ENCODE measurements at regions not wholly inside any gene's neighbourhood (a gene's known extent, or its start where the extent isn't known, plus 50 kb on each side); places are given as distances from the start of the nearest gene placed in this dataset.
"Not testable (repeated sequence)": the region's sequence is repeated elsewhere in the genome, so short reads cannot be mapped to it uniquely, and the experiment has no call there.

DNA sequence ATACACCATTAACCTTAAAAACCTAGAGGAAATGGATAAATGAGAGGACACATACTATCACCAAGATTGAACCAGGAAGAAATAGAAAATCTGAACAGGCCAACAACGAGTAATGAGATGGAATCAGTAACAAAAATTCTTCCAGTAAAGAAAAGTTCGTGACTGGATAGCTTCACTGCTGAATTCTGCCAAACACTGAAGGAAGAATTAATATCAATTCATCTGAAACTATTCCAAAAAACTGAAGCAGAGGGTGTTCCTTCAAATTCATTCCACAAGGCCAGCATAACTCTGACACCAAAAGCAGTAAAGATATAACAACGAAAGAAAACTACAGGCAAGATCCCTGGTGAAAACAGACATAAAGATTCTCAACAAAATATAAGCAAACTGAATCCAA, 195.8 kb upstream of the GPR149 start:
- Mint-ChIP-seq H3K9me3 (ENCODE audit: unreplicated experiment) (peaks cover 9% of the 10 kb centered on the region), H3K4me1 (ENCODE audit: low read depth, unreplicated experiment) (no peaks in the 10 kb centered on the region), H3K36me3 (ENCODE audit: insufficient read depth, unreplicated experiment) (no peaks in the 10 kb centered on the region), H3K27ac (ENCODE audit: unreplicated experiment) (no peak overlapping the region), H3K4me3 (ENCODE audit: unreplicated experiment) (no peak overlapping the region), H3K27me3 (ENCODE audit: insufficient read depth, unreplicated experiment) (peaks cover 14% of the 10 kb centered on the region)
- Histone ChIP-seq H3K27me3 (replicated peaks; ENCODE audit: control insufficient read depth, insufficient read depth, low read length) (no peaks in the 10 kb centered on the region), H3K9me3 (no peaks in the 10 kb centered on the region), H3K4me1 (no peaks in the 10 kb centered on the region), H3K36me3 (ENCODE audit: control insufficient read depth, insufficient read depth, low read length) (no peaks in the 10 kb centered on the region), H3K4me3 (ENCODE audit: low read depth, low read length) (no peak overlapping the region)
- DNase-seq, result no peak
- BruUV-seq (replicated peaks), result no TSS peak
- ChIA-PET POLR2A (no interaction called here), CTCF (no interaction called here)
- intact Hi-C loops (cut with micrococcal nuclease; ENCODE audit: unreplicated experiment), result no loop called here
- TF ChIP-seq, protein P1, sequence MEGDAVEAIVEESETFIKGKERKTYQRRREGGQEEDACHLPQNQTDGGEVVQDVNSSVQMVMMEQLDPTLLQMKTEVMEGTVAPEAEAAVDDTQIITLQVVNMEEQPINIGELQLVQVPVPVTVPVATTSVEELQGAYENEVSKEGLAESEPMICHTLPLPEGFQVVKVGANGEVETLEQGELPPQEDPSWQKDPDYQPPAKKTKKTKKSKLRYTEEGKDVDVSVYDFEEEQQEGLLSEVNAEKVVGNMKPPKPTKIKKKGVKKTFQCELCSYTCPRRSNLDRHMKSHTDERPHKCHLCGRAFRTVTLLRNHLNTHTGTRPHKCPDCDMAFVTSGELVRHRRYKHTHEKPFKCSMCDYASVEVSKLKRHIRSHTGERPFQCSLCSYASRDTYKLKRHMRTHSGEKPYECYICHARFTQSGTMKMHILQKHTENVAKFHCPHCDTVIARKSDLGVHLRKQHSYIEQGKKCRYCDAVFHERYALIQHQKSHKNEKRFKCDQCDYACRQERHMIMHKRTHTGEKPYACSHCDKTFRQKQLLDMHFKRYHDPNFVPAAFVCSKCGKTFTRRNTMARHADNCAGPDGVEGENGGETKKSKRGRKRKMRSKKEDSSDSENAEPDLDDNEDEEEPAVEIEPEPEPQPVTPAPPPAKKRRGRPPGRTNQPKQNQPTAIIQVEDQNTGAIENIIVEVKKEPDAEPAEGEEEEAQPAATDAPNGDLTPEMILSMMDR (IDR thresholded peaks at IDR 0.05; ENCODE audit: insufficient read depth in 1 of 2, low read depth in 1 of 2, low read length in 1 of 2, severe bottlenecking in 1 of 2, unreplicated experiment in 1 of 2), result no peak

DNA sequence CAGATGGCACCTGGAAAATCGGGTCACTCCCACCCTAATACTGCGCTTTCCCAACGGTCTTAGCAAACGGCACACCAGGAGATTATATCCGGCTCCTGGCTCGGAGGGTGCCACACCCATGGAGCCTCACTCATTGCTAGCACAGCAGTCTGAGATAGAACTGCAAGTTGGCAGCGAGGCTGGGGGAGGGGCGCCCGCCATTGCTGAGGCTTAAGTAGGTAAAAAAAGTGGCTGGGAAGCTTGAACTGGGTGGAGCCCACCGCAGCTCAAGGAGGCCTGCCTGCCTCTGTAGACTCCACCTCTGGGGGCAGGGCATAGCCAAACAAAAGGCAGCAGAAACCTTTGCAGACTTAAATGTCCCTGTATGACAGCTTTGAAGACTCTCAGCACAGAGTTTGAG, 189.6 kb upstream of the GPR149 start:
- POLR2A ChIA-PET; H3K4me1 Mint-ChIP-seq (ENCODE audit: low read depth, unreplicated experiment); H3K4me3 ChIP-seq (ENCODE audit: low read depth, low read length); intact Hi-C loops (cut with micrococcal nuclease; ENCODE audit: unreplicated experiment); DNase-seq; H3K4me1 ChIP-seq; CTCF ChIA-PET; H3K4me3 Mint-ChIP-seq (ENCODE audit: unreplicated experiment); H3K9me3 ChIP-seq; BruUV-seq (replicated peaks); H3K27ac Mint-ChIP-seq (ENCODE audit: unreplicated experiment); H3K36me3 ChIP-seq (ENCODE audit: control insufficient read depth, insufficient read depth, low read length); H3K36me3 Mint-ChIP-seq (ENCODE audit: insufficient read depth, unreplicated experiment); H3K27me3 ChIP-seq (replicated peaks; ENCODE audit: control insufficient read depth, insufficient read depth, low read length): not testable (repeated sequence)
- peaks cover 29% of the 10 kb centered on the region for H3K9me3 Mint-ChIP-seq (ENCODE audit: unreplicated experiment)
- peaks cover 14% of the 10 kb centered on the region for H3K27me3 Mint-ChIP-seq (ENCODE audit: insufficient read depth, unreplicated experiment)

- H3K36me3 Mint-ChIP-seq (ENCODE audit: insufficient read depth, unreplicated experiment), result no peaks in the 10 kb centered on the region
- intact Hi-C loops (cut with micrococcal nuclease; ENCODE audit: unreplicated experiment), result no loop called here
- ChIA-PET CTCF (no interaction called here), POLR2A (no interaction called here)
- no peaks in the 10 kb centered on the region for H3K9me3 ChIP-seq
- no peak overlapping the region for H3K4me3 ChIP-seq (ENCODE audit: low read depth, low read length)
- no peak overlapping the region for H3K27ac Mint-ChIP-seq (ENCODE audit: unreplicated experiment)
- H3K4me3 Mint-ChIP-seq (ENCODE audit: unreplicated experiment), result no peak overlapping the region
- H3K4me1 ChIP-seq, result no peaks in the 10 kb centered on the region; the same call in 1 of the 2 replicates
- no peaks in the 10 kb centered on the region for H3K36me3 ChIP-seq (ENCODE audit: control insufficient read depth, insufficient read depth, low read length)
- no TSS peak for BruUV-seq (replicated peaks)
- H3K9me3 Mint-ChIP-seq (ENCODE audit: unreplicated experiment), result peaks cover 23% of the 10 kb centered on the region
- TF ChIP-seq, protein P1 (IDR thresholded peaks at IDR 0.05; ENCODE audit: insufficient read depth in 1 of 2, low read depth in 1 of 2, low read length in 1 of 2, severe bottlenecking in 1 of 2, unreplicated experiment in 1 of 2), result no peak
- DNase-seq, result no peak
- peaks cover 10% of the 10 kb centered on the region for H3K27me3 Mint-ChIP-seq (ENCODE audit: insufficient read depth, unreplicated experiment)
- no peaks in the 10 kb centered on the region for H3K27me3 ChIP-seq (replicated peaks; ENCODE audit: control insufficient read depth, insufficient read depth, low read length)
- H3K4me1 Mint-ChIP-seq (ENCODE audit: low read depth, unreplicated experiment), result no peaks in the 10 kb centered on the region
Observed at GRCh38 chr3:154616298-154616697, 186.3 kb upstream of the GPR149 start.

DNA sequence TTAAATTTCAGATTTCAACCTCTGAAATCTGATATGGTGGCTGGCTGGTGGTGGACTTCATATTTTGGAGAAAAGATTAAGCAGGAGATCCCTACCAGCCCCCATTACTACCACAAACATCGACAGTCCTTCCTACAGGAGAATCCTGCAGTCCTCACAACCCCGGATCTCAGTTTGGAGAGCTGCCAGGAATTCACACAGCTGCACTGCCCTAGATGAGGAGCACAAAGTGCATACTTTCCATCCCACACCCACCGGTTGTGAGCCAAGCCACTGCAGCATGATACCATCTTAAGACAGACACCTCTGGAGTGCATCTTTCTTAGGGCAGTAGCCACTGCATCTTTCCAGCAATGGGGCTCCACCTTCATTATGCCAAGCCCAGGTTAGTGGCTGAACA, 185.5 kb upstream of the GPR149 start:
- Histone ChIP-seq H3K4me1 (no peaks in the 10 kb centered on the region; the same call in 1 of the 2 replicates), H3K36me3 (ENCODE audit: control insufficient read depth, insufficient read depth, low read length) (no peaks in the 10 kb centered on the region), H3K9me3 (no peaks in the 10 kb centered on the region), H3K27me3 (replicated peaks; ENCODE audit: control insufficient read depth, insufficient read depth, low read length) (no peaks in the 10 kb centered on the region), H3K4me3 (ENCODE audit: low read depth, low read length) (no peak overlapping the region)
- intact Hi-C loops (cut with micrococcal nuclease; ENCODE audit: unreplicated experiment), result no loop called here
- peaks cover 6% of the 10 kb centered on the region for H3K27me3 Mint-ChIP-seq (ENCODE audit: insufficient read depth, unreplicated experiment)
- POLR2A ChIA-PET, result no interaction called here
- BruUV-seq (replicated peaks), result no TSS peak
- no peaks in the 10 kb centered on the region for H3K4me1 Mint-ChIP-seq (ENCODE audit: low read depth, unreplicated experiment)
- no peak overlapping the region for H3K27ac Mint-ChIP-seq (ENCODE audit: unreplicated experiment)
- H3K36me3 Mint-ChIP-seq (ENCODE audit: insufficient read depth, unreplicated experiment), result no peaks in the 10 kb centered on the region
- H3K9me3 Mint-ChIP-seq (ENCODE audit: unreplicated experiment), result peaks cover 17% of the 10 kb centered on the region
- H3K4me3 Mint-ChIP-seq (ENCODE audit: unreplicated experiment), result no peak overlapping the region
- CTCF ChIA-PET, result no interaction called here
- DNase-seq, result no peak
- TF ChIP-seq, protein P1 (IDR thresholded peaks at IDR 0.05; ENCODE audit: insufficient read depth in 1 of 2, low read depth in 1 of 2, low read length in 1 of 2, severe bottlenecking in 1 of 2, unreplicated experiment in 1 of 2), result no peak
